IgD-negative memory B cell (primary cell): ENCODE measurements at regions not wholly inside any gene's neighbourhood (a gene's known extent, or its start where the extent isn't known, plus 50 kb on each side); places are given as distances from the start of the nearest gene placed in this dataset.

Experiments
- H3K27ac Mint-ChIP-seq, 3 donors: one replicate each; pipeline ENCODE4 v1.8.0; 2020 to 2022; ENCODE audit warnings: mild to moderate bottlenecking in 3 of 3, mixed read lengths in 3 of 3, moderate library complexity in 1 of 3
- H3K27me3 Mint-ChIP-seq: one replicate; pipeline ENCODE4 v1.8.0; 2021; ENCODE audit warnings: mixed read lengths
- H3K36me3 Mint-ChIP-seq: one replicate; pipeline ENCODE4 v1.8.0; 2020; ENCODE audit warnings: mild to moderate bottlenecking, mixed read lengths
- H3K4me1 Mint-ChIP-seq, 3 donors: one replicate each; pipeline ENCODE4 v1.8.0; 2020 to 2022; ENCODE audit warnings: mixed read lengths in 3 of 3, mild to moderate bottlenecking in 1 of 3
- H3K4me3 Mint-ChIP-seq, 4 donors: one replicate each; pipeline ENCODE4 v1.8.0; 2020 to 2022; ENCODE audit warnings: mild to moderate bottlenecking in 4 of 4, mixed read lengths in 4 of 4, moderate library complexity in 3 of 4
- H3K9me3 Mint-ChIP-seq, 3 donors: one replicate each; pipeline ENCODE4 v1.8.0; 2020 to 2021; ENCODE audit warnings: mixed read lengths in 3 of 3, mild to moderate bottlenecking in 1 of 3

- Mint-ChIP-seq H3K36me3 (no peaks in the 10 kb centered on the region), H3K4me3 (no peak overlapping the region), H3K9me3 (peaks cover 2 to 9% (median 6%) of the 10 kb centered on the region in 3 donors), H3K4me1 (no peaks in the 10 kb centered on the region), H3K27ac (no peak overlapping the region), H3K27me3 (no peaks in the 10 kb centered on the region)
These were observed 203.2 kb downstream of the TSHZ3 start for GRCh38 chr19:31146015-31146414.

- H3K27me3 Mint-ChIP-seq, result no peaks in the 10 kb centered on the region
- H3K36me3 Mint-ChIP-seq, result no peaks in the 10 kb centered on the region
- H3K4me3 Mint-ChIP-seq, result no peak overlapping the region
- no peak overlapping the region for H3K27ac Mint-ChIP-seq
- no peaks in the 10 kb centered on the region for H3K4me1 Mint-ChIP-seq
- peaks cover 2 to 9% (median 4%) of the 10 kb centered on the region in 3 donors for H3K9me3 Mint-ChIP-seq
These were observed 204.2 kb downstream of the TSHZ3 start for GRCh38 chr19:31145007-31145406.

- H3K4me3 Mint-ChIP-seq, result no peak overlapping the region
- no peaks in the 10 kb centered on the region for H3K36me3 Mint-ChIP-seq
- no peaks in the 10 kb centered on the region for H3K27me3 Mint-ChIP-seq
- H3K4me1 Mint-ChIP-seq, result no peaks in the 10 kb centered on the region
- peaks cover 2 to 9% (median 4%) of the 10 kb centered on the region in 3 donors for H3K9me3 Mint-ChIP-seq
- H3K27ac Mint-ChIP-seq, result no peak overlapping the region
These were observed 205.0 kb downstream of the TSHZ3 start for GRCh38 chr19:31144075-31144870.

GRCh38 chr19:31141301-31141700 is 207.9 kb downstream of the TSHZ3 start:
- no peaks in the 10 kb centered on the region for H3K36me3 Mint-ChIP-seq

GRCh38 chr19:31140717-31141116 is 208.5 kb downstream of the TSHZ3 start:
- H3K27me3 Mint-ChIP-seq, result no peaks in the 10 kb centered on the region
- H3K4me3 Mint-ChIP-seq, result no peak overlapping the region

More at GRCh38 chr19:31141301-31141700, 207.9 kb downstream of the TSHZ3 start:
- H3K9me3 Mint-ChIP-seq, result peaks cover 2 to 9% (median 4%) of the 10 kb centered on the region in 3 donors
- H3K4me1 Mint-ChIP-seq, result no peaks in the 10 kb centered on the region
- no peak overlapping the region for H3K27ac Mint-ChIP-seq
- H3K4me3 Mint-ChIP-seq, result no peak overlapping the region
- no peaks in the 10 kb centered on the region for H3K27me3 Mint-ChIP-seq

GRCh38 chr19:31139871-31140505 is 209.2 kb downstream of the TSHZ3 start:
- H3K36me3 Mint-ChIP-seq, result no peaks in the 10 kb centered on the region
- H3K4me3 Mint-ChIP-seq, result no peak overlapping the region
- H3K9me3 Mint-ChIP-seq, result peaks cover 2 to 11% (median 7%) of the 10 kb centered on the region in 3 donors
- H3K27ac Mint-ChIP-seq, result no peak overlapping the region
- no peaks in the 10 kb centered on the region for H3K27me3 Mint-ChIP-seq
- H3K4me1 Mint-ChIP-seq, result no peaks in the 10 kb centered on the region

More at GRCh38 chr19:31140717-31141116, 208.5 kb downstream of the TSHZ3 start:
- no peaks in the 10 kb centered on the region for H3K4me1 Mint-ChIP-seq
- H3K36me3 Mint-ChIP-seq, result no peaks in the 10 kb centered on the region
- H3K9me3 Mint-ChIP-seq, result peaks cover 2 to 9% (median 5%) of the 10 kb centered on the region in 3 donors
- no peak overlapping the region for H3K27ac Mint-ChIP-seq

GRCh38 chr19:31138077-31138476 is 211.2 kb downstream of the TSHZ3 start:
- no peaks in the 10 kb centered on the region for H3K27me3 Mint-ChIP-seq
- H3K27ac Mint-ChIP-seq, result no peak overlapping the region
- H3K9me3 Mint-ChIP-seq, result peaks cover 5 to 8% (median 7%) of the 10 kb centered on the region in 3 donors
- no peaks in the 10 kb centered on the region for H3K4me1 Mint-ChIP-seq
- H3K4me3 Mint-ChIP-seq, result no peak overlapping the region
- no peaks in the 10 kb centered on the region for H3K36me3 Mint-ChIP-seq

- H3K36me3 Mint-ChIP-seq, result no peaks in the 10 kb centered on the region
- H3K4me3 Mint-ChIP-seq, result no peak overlapping the region
- no peaks in the 10 kb centered on the region for H3K4me1 Mint-ChIP-seq
- H3K27ac Mint-ChIP-seq, result no peak overlapping the region
- no peaks in the 10 kb centered on the region for H3K27me3 Mint-ChIP-seq
- H3K9me3 Mint-ChIP-seq, result peaks cover 3% of the 10 kb centered on the region in 3 donors
These were observed 213.4 kb downstream of the TSHZ3 start for GRCh38 chr19:31135841-31136240.

GRCh38 chr19:31132753-31133110 is 216.5 kb downstream of the TSHZ3 start:
- Mint-ChIP-seq H3K4me3 (no peak overlapping the region), H3K36me3 (peaks cover 1% of the 10 kb centered on the region), H3K9me3 (peaks cover 5 to 12% (median 11%) of the 10 kb centered on the region in 3 donors), H3K27me3 (no peaks in the 10 kb centered on the region), H3K4me1 (no peaks in the 10 kb centered on the region), H3K27ac (no peak overlapping the region)

- Mint-ChIP-seq H3K27ac (no peak overlapping the region), H3K36me3 (peaks cover 4% of the 10 kb centered on the region), H3K9me3 (peaks cover 2 to 9% (median 8%) of the 10 kb centered on the region in 3 donors), H3K4me3 (no peak overlapping the region), H3K27me3 (no peaks in the 10 kb centered on the region), H3K4me1 (no peaks in the 10 kb centered on the region)
These were observed 220.9 kb downstream of the TSHZ3 start for GRCh38 chr19:31128291-31128690.

GRCh38 chr19:31127134-31127967 is 221.9 kb downstream of the TSHZ3 start:
- H3K9me3 Mint-ChIP-seq, result peaks cover 2 to 12% (median 8%) of the 10 kb centered on the region in 3 donors
- H3K36me3 Mint-ChIP-seq, result peaks cover 4% of the 10 kb centered on the region
- H3K27ac Mint-ChIP-seq, result no peak overlapping the region

GRCh38 chr19:31126236-31126635 is 223.0 kb downstream of the TSHZ3 start:
- no peaks in the 10 kb centered on the region for H3K4me1 Mint-ChIP-seq
- H3K4me3 Mint-ChIP-seq, result no peak overlapping the region
- H3K9me3 Mint-ChIP-seq, result peaks cover 2 to 12% (median 8%) of the 10 kb centered on the region in 3 donors
- H3K36me3 Mint-ChIP-seq, result peaks cover 4% of the 10 kb centered on the region
- no peaks in the 10 kb centered on the region for H3K27me3 Mint-ChIP-seq
- no peak overlapping the region for H3K27ac Mint-ChIP-seq

More at GRCh38 chr19:31127134-31127967, 221.9 kb downstream of the TSHZ3 start:
- Mint-ChIP-seq H3K27me3 (no peaks in the 10 kb centered on the region), H3K4me3 (no peak overlapping the region), H3K4me1 (no peaks in the 10 kb centered on the region)

- no peaks in the 10 kb centered on the region for H3K27me3 Mint-ChIP-seq
- H3K36me3 Mint-ChIP-seq, result peaks cover 2% of the 10 kb centered on the region
- H3K27ac Mint-ChIP-seq, result no peak overlapping the region
- H3K9me3 Mint-ChIP-seq, result peaks cover 0 to 14% (median 4%) of the 10 kb centered on the region in 3 donors
- no peak overlapping the region for H3K4me3 Mint-ChIP-seq
- no peaks in the 10 kb centered on the region for H3K4me1 Mint-ChIP-seq
These were observed 224.2 kb downstream of the TSHZ3 start for GRCh38 chr19:31125071-31125470.

GRCh38 chr19:31121501-31121900 is 227.7 kb downstream of the TSHZ3 start:
- H3K4me3 Mint-ChIP-seq, result no peak overlapping the region
- H3K27me3 Mint-ChIP-seq, result no peaks in the 10 kb centered on the region
- peaks cover 2% of the 10 kb centered on the region for H3K36me3 Mint-ChIP-seq
- H3K9me3 Mint-ChIP-seq, result peaks cover 4 to 7% (median 6%) of the 10 kb centered on the region in 3 donors
- no peak overlapping the region for H3K27ac Mint-ChIP-seq
- H3K4me1 Mint-ChIP-seq, result no peaks in the 10 kb centered on the region

GRCh38 chr19:31120952-31121351 is 228.3 kb downstream of the TSHZ3 start:
- no peaks in the 10 kb centered on the region for H3K27me3 Mint-ChIP-seq
- H3K9me3 Mint-ChIP-seq, result peaks cover 4 to 7% (median 6%) of the 10 kb centered on the region in 3 donors
- H3K36me3 Mint-ChIP-seq, result peaks cover 2% of the 10 kb centered on the region
- H3K27ac Mint-ChIP-seq, result no peak overlapping the region
- no peak overlapping the region for H3K4me3 Mint-ChIP-seq
- H3K4me1 Mint-ChIP-seq, result no peaks in the 10 kb centered on the region
